Loucy (cell line): ENCODE measurements at regions not wholly inside any gene's neighbourhood (a gene's known extent, or its start where the extent isn't known, plus 50 kb on each side); places are given as distances from the start of the nearest gene placed in this dataset.
A peak's percentile ranks its signal among the peaks of the same experiment; 100 is the strongest.

ENCODE experiments used
- H2AFZ ChIP-seq: fragments of 200-600 bp; sonication (generic); 2 replicates; pipeline ENCODE4 v1.6.0; 2016; ENCODE audit warnings: antibody characterized with exemption, mild to moderate bottlenecking, low read length, moderate library complexity
- H3F3A ChIP-seq: fragments of 200-600 bp; 2 replicates; pipeline ENCODE4 v1.6.0; 2016; ENCODE audit warnings: antibody characterized with exemption, low read depth, mild to moderate bottlenecking
- H3K27me3 ChIP-seq: fragments of 200-600 bp; sonication (generic); 2 replicates; pipeline ENCODE4 v1.6.1; 2014; ENCODE audit warnings: low read length, mild to moderate bottlenecking; ENCODE audit not compliant: insufficient read depth, poor library complexity, severe bottlenecking
- H3K36me3 ChIP-seq: fragments of 200-600 bp; sonication (generic); 2 replicates; pipeline ENCODE4 v1.6.1; 2016; ENCODE audit warnings: low read length; ENCODE audit not compliant: insufficient read depth
- H3K4me1 ChIP-seq: fragments of 200-600 bp; sonication (generic); 2 replicates; pipeline ENCODE4 v1.5.1; 2014; ENCODE audit warnings: low read length, mild to moderate bottlenecking; ENCODE audit not compliant: insufficient read depth, poor library complexity, severe bottlenecking
- H3K4me2 ChIP-seq: fragments of 200-600 bp; sonication (generic); 2 replicates; pipeline ENCODE4 v1.6.0; 2014; ENCODE audit warnings: antibody characterized with exemption, low read length, low read depth, mild to moderate bottlenecking; ENCODE audit not compliant: poor library complexity, severe bottlenecking
- H3K4me3 ChIP-seq: fragments of 200-600 bp; sonication (generic); 2 replicates; pipeline ENCODE4 v1.5.1; 2014; ENCODE audit warnings: low read length, mild to moderate bottlenecking, mixed read lengths; ENCODE audit not compliant: poor library complexity, severe bottlenecking
- H3K79me2 ChIP-seq: fragments of 200-600 bp; sonication (generic); 2 replicates; pipeline ENCODE4 v1.6.1; 2014; ENCODE audit warnings: low read length; ENCODE audit not compliant: insufficient read depth
- H3K9ac ChIP-seq: fragments of 200-600 bp; sonication (generic); 2 replicates; pipeline ENCODE4 v1.6.0; 2014; ENCODE audit warnings: mild to moderate bottlenecking, low read depth, low read length, moderate library complexity; ENCODE audit not compliant: poor library complexity, severe bottlenecking
- H3K9me2 ChIP-seq: fragments of 200-600 bp; sonication (generic); replicated peaks from 2 replicates; pipeline ENCODE4 v1.6.1; 2016; ENCODE audit warnings: low read depth, low read length, mixed read lengths
- H3K9me3 ChIP-seq: fragments of 200-600 bp; sonication (generic); 2 replicates; pipeline ENCODE4 v1.6.1; 2014; ENCODE audit warnings: mild to moderate bottlenecking, antibody characterized with exemption, low read length, low read depth; ENCODE audit not compliant: insufficient read depth
- H4K20me1 ChIP-seq: fragments of 200-600 bp; sonication (generic); 2 replicates; pipeline ENCODE4 v1.6.0; 2014; ENCODE audit warnings: antibody characterized with exemption, low read length, mild to moderate bottlenecking; ENCODE audit not compliant: insufficient read depth, poor library complexity, severe bottlenecking
- CTCF ChIP-seq: fragments of 200-600 bp; sonication (generic); conservative IDR thresholded peaks from 2 replicates; pipeline ENCODE4 v1.5.1; 2014; ENCODE audit warnings: mild to moderate bottlenecking, antibody characterized with exemption, low read length
- EZH2phosphoT487 ChIP-seq: fragments of 200-600 bp; IDR thresholded peaks from 2 replicates; pipeline ENCODE4 v1.6.1; 2018; ENCODE audit warnings: antibody characterized with exemption, mild to moderate bottlenecking, moderate library complexity, borderline replicate concordance

- Histone ChIP-seq H3K9me3 (no peaks in the 10 kb centered on the region), H3K27me3 (no peaks in the 10 kb centered on the region), H3F3A (no peaks in the 10 kb centered on the region), H4K20me1 (no peaks in the 10 kb centered on the region), H3K4me3 (no peak overlapping the region), H3K4me1 (peaks cover 25% of the 10 kb centered on the region), H3K9ac (no peak overlapping the region), H3K36me3 (no peaks in the 10 kb centered on the region), H3K9me2 (no peaks in the 10 kb centered on the region), H3K79me2 (no peaks in the 10 kb centered on the region), H2AFZ (no peak overlapping the region), H3K4me2 (no peak overlapping the region)
- TF ChIP-seq CTCF: no peak
- TF ChIP-seq EZH2phosphoT487: no peak
Measured at GRCh38 chr12:24055747-24056146, 106.3 kb upstream of the SOX5 start.

- H3K79me2 ChIP-seq: no peaks in the 10 kb centered on the region
- no peaks in the 10 kb centered on the region for H3K9me2 ChIP-seq
- no peaks in the 10 kb centered on the region for H3K36me3 ChIP-seq
- H3K4me2 ChIP-seq: no peak overlapping the region
- H3F3A ChIP-seq: no peaks in the 10 kb centered on the region
- peaks cover 38% of the 10 kb centered on the region for H3K4me1 ChIP-seq
- TF ChIP-seq CTCF (no peak), EZH2phosphoT487 (no peak)
- no peak overlapping the region for H2AFZ ChIP-seq
- no peaks in the 10 kb centered on the region for H3K27me3 ChIP-seq
- no peaks in the 10 kb centered on the region for H4K20me1 ChIP-seq
- H3K9ac ChIP-seq: no peak overlapping the region
- H3K9me3 ChIP-seq: no peaks in the 10 kb centered on the region
- H3K4me3 ChIP-seq: no peak overlapping the region
Measured at GRCh38 chr12:24054416-24054815, 104.9 kb upstream of the SOX5 start.

GRCh38 chr12:24049728-24050127 is 100.3 kb upstream of the SOX5 start:
- H3K9me2 ChIP-seq: no peaks in the 10 kb centered on the region
- 0 out of 2 replicates have a peak, but pooled peaks cover 5% of the 10 kb centered on the region for H3K9me3 ChIP-seq
- no peaks in the 10 kb centered on the region for H3K79me2 ChIP-seq
- H3K36me3 ChIP-seq: no peaks in the 10 kb centered on the region
- H3K4me3 ChIP-seq: peak overlapping the region; percentile 48
- H3K9ac ChIP-seq: peak overlapping the region; percentile 46
- H3K4me1 ChIP-seq: peaks cover 74% of the 10 kb centered on the region
- H4K20me1 ChIP-seq: no peaks in the 10 kb centered on the region
- H3F3A ChIP-seq: peaks cover 10% of the 10 kb centered on the region; the same call in 1 of the 2 replicates
- no peak for TF ChIP-seq EZH2phosphoT487
- no peak for TF ChIP-seq CTCF
- H3K27me3 ChIP-seq: no peaks in the 10 kb centered on the region
- peak overlapping the region; percentile 42 for H3K4me2 ChIP-seq
- H2AFZ ChIP-seq: no peak overlapping the region
